WTC11 (cell line): ENCODE measurements at regions not wholly inside any gene's neighbourhood (a gene's known extent, or its start where the extent isn't known, plus 50 kb on each side); places are given as distances from the start of the nearest gene placed in this dataset.

Experiments
- ATAC-seq: fragments of 200-7000 bp; cut with Tn5 transposase; 2 replicates; pipeline ENCODE4 v1.10.0; 2021; ENCODE audit warnings: mild to moderate bottlenecking, moderate library complexity
- CTCF ChIA-PET: fragments of 300-600 bp; sonication (Branson Sonifier 250); formaldehyde crosslinking; loops from one replicate; lab custom pipeline; 2021; ENCODE audit warnings: antibody characterized with exemption; lab: Charles Lee
- POLR2A ChIA-PET: fragments of 350-600 bp; sonication (Branson Sonifier 250); formaldehyde crosslinking; loops from one replicate; lab custom pipeline; 2021; ENCODE audit warnings: antibody characterized with exemption; lab: Charles Lee
- DNase-seq: peaks from one replicate; pipeline ENCODE4 v3.0.0; 2021; ENCODE audit warnings: low spot score
- H3K27ac Mint-ChIP-seq: 2 replicates; pipeline ENCODE4 v1.8.0; 2021; ENCODE audit warnings: mixed read lengths
- H3K27me3 Mint-ChIP-seq: 2 replicates; pipeline ENCODE4 v1.8.0; 2021; ENCODE audit warnings: low read depth, mild to moderate bottlenecking, moderate library complexity, mixed read lengths
- H3K36me3 Mint-ChIP-seq: 2 replicates; pipeline ENCODE4 v1.8.0; 2021; ENCODE audit warnings: mixed read lengths
- H3K4me1 Mint-ChIP-seq: 2 replicates; pipeline ENCODE4 v1.8.0; 2022; ENCODE audit warnings: mixed read lengths
- H3K4me3 Mint-ChIP-seq: 2 replicates; pipeline ENCODE4 v1.8.0; 2021; ENCODE audit warnings: mild to moderate bottlenecking, moderate library complexity, mixed read lengths
- H3K9me3 Mint-ChIP-seq: 2 replicates; pipeline ENCODE4 v1.8.0; 2021; ENCODE audit warnings: mixed read lengths
- E2F4 ChIP-seq: sonication (generic); formaldehyde crosslinking; IDR thresholded peaks from 2 replicates; pipeline ENCODE4 v1.8.1; 2022; ENCODE audit warnings: low read depth, mild to moderate bottlenecking, moderate library complexity, missing genetic modification reagents, borderline replicate concordance
- E2F5 ChIP-seq: sonication (generic); formaldehyde crosslinking; IDR thresholded peaks from 2 replicates; pipeline ENCODE4 v1.8.1; 2022; ENCODE audit warnings: mild to moderate bottlenecking, moderate library complexity, missing genetic modification reagents
- ELF4 ChIP-seq: sonication (generic); formaldehyde crosslinking; IDR thresholded peaks from 2 replicates; pipeline ENCODE4 v1.8.1; 2022; ENCODE audit warnings: low read depth, mild to moderate bottlenecking, moderate library complexity, missing genetic modification reagents
- EMX1 ChIP-seq: fragments of 250-450 bp; sonication (Bioruptor Pico); IDR thresholded peaks from 2 replicates; pipeline ENCODE4 v1.8.0; 2021; ENCODE audit warnings: mild to moderate bottlenecking
- ESRRA ChIP-seq: sonication (generic); formaldehyde crosslinking; IDR thresholded peaks from 2 replicates; pipeline ENCODE4 v1.8.1; 2022; ENCODE audit warnings: mild to moderate bottlenecking, missing genetic modification reagents, borderline replicate concordance
- ETV6 ChIP-seq: sonication (generic); formaldehyde crosslinking; IDR thresholded peaks from 2 replicates; pipeline ENCODE4 v1.8.1; 2022; ENCODE audit warnings: mild to moderate bottlenecking, missing genetic modification reagents
- GRHL2 ChIP-seq: fragments of 250-450 bp; sonication (Bioruptor Pico); IDR thresholded peaks from 2 replicates; pipeline ENCODE4 v1.8.0; 2022; ENCODE audit warnings: mild to moderate bottlenecking, moderate library complexity; ENCODE audit not compliant: insufficient replicate concordance, severe bottlenecking
- JAZF1 ChIP-seq: fragments of 250-450 bp; sonication (Bioruptor Pico); IDR thresholded peaks from 2 replicates; pipeline ENCODE4 v1.9.0; 2021; ENCODE audit warnings: moderate library complexity, mild to moderate bottlenecking, inconsistent platforms
- JUN ChIP-seq: sonication (generic); formaldehyde crosslinking; IDR thresholded peaks from 2 replicates; pipeline ENCODE4 v1.8.0; 2023; ENCODE audit warnings: mild to moderate bottlenecking, missing genetic modification reagents
- MLX ChIP-seq: sonication (generic); formaldehyde crosslinking; IDR thresholded peaks from 2 replicates; pipeline ENCODE4 v1.8.1; 2023; ENCODE audit warnings: mild to moderate bottlenecking, missing genetic modification reagents, moderate library complexity
- MYBL2 ChIP-seq: sonication (generic); formaldehyde crosslinking; IDR thresholded peaks from 2 replicates; pipeline ENCODE4 v1.8.1; 2023; ENCODE audit warnings: mild to moderate bottlenecking, moderate library complexity, missing genetic modification reagents
- NR3C1 ChIP-seq: sonication (generic); formaldehyde crosslinking; conservative IDR thresholded peaks from 2 replicates; pipeline ENCODE4 v1.8.1; 2023; ENCODE audit warnings: low read depth, mild to moderate bottlenecking, missing genetic modification reagents
- OVOL2 ChIP-seq: fragments of 250-450 bp; sonication (Bioruptor Pico); IDR thresholded peaks from 2 replicates; pipeline ENCODE4 v1.9.0; 2021; ENCODE audit warnings: mild to moderate bottlenecking, borderline replicate concordance
- SP1 ChIP-seq: sonication (generic); formaldehyde crosslinking; conservative IDR thresholded peaks from 2 replicates; pipeline ENCODE4 v1.8.1; 2022; ENCODE audit warnings: missing genetic modification reagents
- STAT6 ChIP-seq: sonication (generic); formaldehyde crosslinking; conservative IDR thresholded peaks from 2 replicates; pipeline ENCODE4 v1.8.1; 2023; ENCODE audit warnings: mild to moderate bottlenecking, low read depth, missing genetic modification reagents, moderate library complexity
- ZNF423 ChIP-seq: fragments of 250-450 bp; sonication (Bioruptor Pico); IDR thresholded peaks from 2 replicates; pipeline ENCODE4 v2.1.2; 2022; ENCODE audit warnings: mild to moderate bottlenecking, moderate library complexity
- ZNF425 ChIP-seq: fragments of 250-450 bp; sonication (Bioruptor Pico); conservative IDR thresholded peaks from 2 replicates; pipeline ENCODE4 v1.9.0; 2021; ENCODE audit warnings: mild to moderate bottlenecking
- ZNF671 ChIP-seq: fragments of 250-450 bp; sonication (Bioruptor Pico); IDR thresholded peaks from 2 replicates; pipeline ENCODE4 v1.8.0; 2021; ENCODE audit warnings: mild to moderate bottlenecking
- TF ChIP-seq, protein P1 (sequence below): sonication (generic); formaldehyde crosslinking; IDR thresholded peaks from 2 replicates; pipeline ENCODE4 v1.8.1; 2023; ENCODE audit warnings: mild to moderate bottlenecking, missing genetic modification reagents
- TF ChIP-seq, protein P2 (sequence below): sonication (generic); formaldehyde crosslinking; IDR thresholded peaks from 2 replicates; pipeline ENCODE4 v1.8.0; 2022; ENCODE audit warnings: mild to moderate bottlenecking, missing genetic modification reagents
- TF ChIP-seq, protein P3 (sequence below): sonication (generic); formaldehyde crosslinking; IDR thresholded peaks from 2 replicates; pipeline ENCODE4 v1.8.1; 2023; ENCODE audit warnings: mild to moderate bottlenecking, missing genetic modification reagents
- TF ChIP-seq, protein P4 (sequence below): sonication (generic); formaldehyde crosslinking; IDR thresholded peaks from 2 replicates; pipeline ENCODE4 v1.8.1; 2022; ENCODE audit warnings: missing genetic modification reagents, borderline replicate concordance

DNA sequence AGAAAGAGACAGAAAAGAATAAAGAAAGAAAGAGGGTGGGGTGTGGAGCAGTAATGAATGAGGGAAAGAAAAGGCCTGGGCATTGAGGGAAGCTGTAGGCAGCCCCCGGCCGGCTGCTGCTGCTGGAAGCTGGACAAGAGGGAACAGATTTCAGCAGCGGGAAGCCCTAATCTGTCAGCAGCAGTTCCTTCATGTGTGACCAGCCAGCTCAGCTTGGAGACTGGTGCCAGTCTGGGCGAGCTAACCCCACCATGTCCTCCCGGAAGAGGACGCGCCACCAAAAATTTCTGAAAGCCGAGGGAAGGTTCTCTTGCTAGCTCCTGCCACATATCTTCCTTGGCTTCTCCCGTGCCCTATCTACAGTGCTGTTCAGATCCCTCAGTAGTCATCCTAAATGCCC lies 236.8 kb downstream of the GRIN2B start:
- POLR2A ChIA-PET, result no interaction called here
- TF ChIP-seq NR3C1 (CRISPR knock-in tag), result no peak
- no peak for TF ChIP-seq STAT6 (CRISPR knock-in tag)
- TF ChIP-seq, protein P1, sequence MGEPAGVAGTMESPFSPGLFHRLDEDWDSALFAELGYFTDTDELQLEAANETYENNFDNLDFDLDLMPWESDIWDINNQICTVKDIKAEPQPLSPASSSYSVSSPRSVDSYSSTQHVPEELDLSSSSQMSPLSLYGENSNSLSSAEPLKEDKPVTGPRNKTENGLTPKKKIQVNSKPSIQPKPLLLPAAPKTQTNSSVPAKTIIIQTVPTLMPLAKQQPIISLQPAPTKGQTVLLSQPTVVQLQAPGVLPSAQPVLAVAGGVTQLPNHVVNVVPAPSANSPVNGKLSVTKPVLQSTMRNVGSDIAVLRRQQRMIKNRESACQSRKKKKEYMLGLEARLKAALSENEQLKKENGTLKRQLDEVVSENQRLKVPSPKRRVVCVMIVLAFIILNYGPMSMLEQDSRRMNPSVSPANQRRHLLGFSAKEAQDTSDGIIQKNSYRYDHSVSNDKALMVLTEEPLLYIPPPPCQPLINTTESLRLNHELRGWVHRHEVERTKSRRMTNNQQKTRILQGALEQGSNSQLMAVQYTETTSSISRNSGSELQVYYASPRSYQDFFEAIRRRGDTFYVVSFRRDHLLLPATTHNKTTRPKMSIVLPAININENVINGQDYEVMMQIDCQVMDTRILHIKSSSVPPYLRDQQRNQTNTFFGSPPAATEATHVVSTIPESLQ, result no peak
- no peak for TF ChIP-seq ZNF425 (CRISPR knock-in tag)
- no peak for TF ChIP-seq EMX1 (CRISPR knock-in tag)
- no peak for TF ChIP-seq MYBL2
- TF ChIP-seq E2F4 (CRISPR knock-in tag), result no peak
- TF ChIP-seq, protein P2, sequence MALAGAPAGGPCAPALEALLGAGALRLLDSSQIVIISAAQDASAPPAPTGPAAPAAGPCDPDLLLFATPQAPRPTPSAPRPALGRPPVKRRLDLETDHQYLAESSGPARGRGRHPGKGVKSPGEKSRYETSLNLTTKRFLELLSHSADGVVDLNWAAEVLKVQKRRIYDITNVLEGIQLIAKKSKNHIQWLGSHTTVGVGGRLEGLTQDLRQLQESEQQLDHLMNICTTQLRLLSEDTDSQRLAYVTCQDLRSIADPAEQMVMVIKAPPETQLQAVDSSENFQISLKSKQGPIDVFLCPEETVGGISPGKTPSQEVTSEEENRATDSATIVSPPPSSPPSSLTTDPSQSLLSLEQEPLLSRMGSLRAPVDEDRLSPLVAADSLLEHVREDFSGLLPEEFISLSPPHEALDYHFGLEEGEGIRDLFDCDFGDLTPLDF (CRISPR knock-in tag), result no peak
- TF ChIP-seq ELF4 (CRISPR knock-in tag), result no peak
- no peak for TF ChIP-seq ESRRA
- TF ChIP-seq, all 79 proteins: peak for 0
- CTCF ChIA-PET, result interaction anchor here (0.7 to 2.0 kb wide), 6 partner anchors 120 to 489 kb away, joined by 3 to 14 read pairs (median 5); partner anchors contain the start of gene GRIN2B

DNA sequence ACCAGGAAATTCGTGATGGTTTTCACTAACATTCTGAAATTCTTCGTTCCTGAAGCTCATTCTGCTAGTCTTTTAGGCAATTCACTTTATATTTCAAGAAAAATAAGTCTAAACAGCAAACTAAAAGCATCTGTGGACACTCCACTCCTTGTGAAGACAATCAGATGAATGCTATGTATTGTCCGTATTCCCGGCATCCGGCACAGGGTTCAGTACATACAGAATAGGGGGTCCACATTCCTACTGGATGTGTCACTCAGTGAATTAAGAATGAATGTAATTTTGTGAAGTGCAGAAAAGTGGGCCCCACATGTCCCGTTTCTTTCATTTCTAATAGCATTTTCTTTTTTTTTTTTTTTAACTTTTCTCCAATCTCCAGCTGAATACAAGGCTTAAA lies 241.3 kb downstream of the GRIN2B start:
- ChIA-PET CTCF (interaction anchor here (0.6 to 2.3 kb wide), 10 partner anchors 10 to 484 kb away, joined by 3 to 18 read pairs (median 5); no protein-coding TSS in a partner anchor), POLR2A (no interaction called here)
- Mint-ChIP-seq H3K4me1 (peaks cover 8% of the 10 kb centered on the region), H3K27me3 (peaks cover 63% of the 10 kb centered on the region), H3K9me3 (no peaks in the 10 kb centered on the region), H3K36me3 (no peaks in the 10 kb centered on the region), H3K27ac (no peak overlapping the region), H3K4me3 (no peak overlapping the region)
- ATAC-seq (no peak), DNase-seq (no peak)
- no peak for TF ChIP-seq JUN (CRISPR knock-in tag)
- no peak for TF ChIP-seq E2F5 (CRISPR knock-in tag)
- no peak for TF ChIP-seq MLX (CRISPR knock-in tag)
- no peak for TF ChIP-seq JAZF1 (CRISPR knock-in tag)
- no peak for TF ChIP-seq SP1 (CRISPR knock-in tag)
- no peak for TF ChIP-seq ETV6 (CRISPR knock-in tag)
- no peak for TF ChIP-seq OVOL2 (CRISPR knock-in tag)
- TF ChIP-seq ZNF423 (CRISPR knock-in tag), result no peak
- TF ChIP-seq GRHL2 (CRISPR knock-in tag), result no peak
- TF ChIP-seq ZNF671, result no peak
- TF ChIP-seq, protein P3, sequence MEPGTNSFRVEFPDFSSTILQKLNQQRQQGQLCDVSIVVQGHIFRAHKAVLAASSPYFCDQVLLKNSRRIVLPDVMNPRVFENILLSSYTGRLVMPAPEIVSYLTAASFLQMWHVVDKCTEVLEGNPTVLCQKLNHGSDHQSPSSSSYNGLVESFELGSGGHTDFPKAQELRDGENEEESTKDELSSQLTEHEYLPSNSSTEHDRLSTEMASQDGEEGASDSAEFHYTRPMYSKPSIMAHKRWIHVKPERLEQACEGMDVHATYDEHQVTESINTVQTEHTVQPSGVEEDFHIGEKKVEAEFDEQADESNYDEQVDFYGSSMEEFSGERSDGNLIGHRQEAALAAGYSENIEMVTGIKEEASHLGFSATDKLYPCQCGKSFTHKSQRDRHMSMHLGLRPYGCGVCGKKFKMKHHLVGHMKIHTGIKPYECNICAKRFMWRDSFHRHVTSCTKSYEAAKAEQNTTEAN (CRISPR knock-in tag), result no peak
- TF ChIP-seq, protein P4, sequence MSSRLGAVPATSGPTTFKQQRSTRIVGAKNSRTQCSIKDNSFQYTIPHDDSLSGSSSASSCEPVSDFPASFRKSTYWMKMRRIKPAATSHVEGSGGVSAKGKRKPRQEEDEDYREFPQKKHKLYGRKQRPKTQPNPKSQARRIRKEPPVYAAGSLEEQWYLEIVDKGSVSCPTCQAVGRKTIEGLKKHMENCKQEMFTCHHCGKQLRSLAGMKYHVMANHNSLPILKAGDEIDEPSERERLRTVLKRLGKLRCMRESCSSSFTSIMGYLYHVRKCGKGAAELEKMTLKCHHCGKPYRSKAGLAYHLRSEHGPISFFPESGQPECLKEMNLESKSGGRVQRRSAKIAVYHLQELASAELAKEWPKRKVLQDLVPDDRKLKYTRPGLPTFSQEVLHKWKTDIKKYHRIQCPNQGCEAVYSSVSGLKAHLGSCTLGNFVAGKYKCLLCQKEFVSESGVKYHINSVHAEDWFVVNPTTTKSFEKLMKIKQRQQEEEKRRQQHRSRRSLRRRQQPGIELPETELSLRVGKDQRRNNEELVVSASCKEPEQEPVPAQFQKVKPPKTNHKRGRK (CRISPR knock-in tag), result no peak

More for the DNA sequence above, 236.8 kb downstream of the GRIN2B start:
- H3K36me3 Mint-ChIP-seq, result no peaks in the 10 kb centered on the region
- no peak for ATAC-seq
- H3K4me1 Mint-ChIP-seq, result peaks cover 48% of the 10 kb centered on the region
- no peak overlapping the region for H3K4me3 Mint-ChIP-seq
- no peak for DNase-seq
- no peaks in the 10 kb centered on the region for H3K9me3 Mint-ChIP-seq
- H3K27me3 Mint-ChIP-seq, result peaks cover 87% of the 10 kb centered on the region
- no peak overlapping the region for H3K27ac Mint-ChIP-seq
